B cell (primary cell): ENCODE measurements at regions not wholly inside any gene's neighbourhood (a gene's known extent, or its start where the extent isn't known, plus 50 kb on each side); places are given as distances from the start of the nearest gene placed in this dataset.

ENCODE experiments used
- ATAC-seq: fragments of 200-7000 bp; cut with Tn5 transposase; one replicate; pipeline ENCODE4 v1.10.0; 2021; ENCODE audit warnings: low read depth, mild to moderate bottlenecking, moderate number of reproducible peaks, moderate library complexity
- CTCF ChIA-PET: fragments of 350-600 bp; sonication (Branson Sonifier 250); formaldehyde crosslinking; loops from one replicate; lab custom pipeline; 2021; ENCODE audit warnings: antibody characterized with exemption, inconsistent platforms; lab: Charles Lee
- POLR2A ChIA-PET: fragments of 350-600 bp; sonication (Branson Sonifier 250); formaldehyde crosslinking; loops from one replicate; lab custom pipeline; 2021; ENCODE audit warnings: antibody characterized with exemption; lab: Charles Lee
- DNase-seq: peaks from one replicate; pipeline ENCODE4 v3.0.0; 2013
- H2AFZ ChIP-seq: 2 replicates; pipeline ENCODE4 v1.6.1; 2012; ENCODE audit warnings: mild to moderate bottlenecking, low read depth, low read length; ENCODE audit not compliant: insufficient read depth, poor library complexity, severe bottlenecking
- H3K27ac ChIP-seq, 2 donors: 1 replicate in 1 of 2; 2 replicates in 1 of 2; pipeline ENCODE4 v1.5.1; 2012 to 2013; ENCODE audit warnings: low read length in 2 of 2, mild to moderate bottlenecking in 2 of 2, moderate library complexity in 1 of 2
- H3K27me3 ChIP-seq, 4 experiments: fragments of 200-600 bp in 1 of 4; sonication (generic) in 1 of 4; replicated peaks in 1 of 4; 1 replicate in 2 of 4; 2 replicates in 2 of 4; pipeline versions ENCODE4 v1.6.1 to v1.7.0; 2013 to 2016; ENCODE audit warnings: low read length in 3 of 4, mild to moderate bottlenecking in 2 of 4, mixed read lengths in 1 of 4, moderate library complexity in 1 of 4; ENCODE audit not compliant: insufficient read depth in 4 of 4, control insufficient read depth in 3 of 4; ENCODE audit errors: control extremely low read depth in 1 of 4
- H3K36me3 ChIP-seq, 2 experiments: replicated peaks in 1 of 2; 1 replicate in 1 of 2; 2 replicates in 1 of 2; pipeline versions ENCODE4 v1.6.1 to v1.7.1; 2013; ENCODE audit warnings: low read length in 1 of 2; ENCODE audit not compliant: insufficient read depth in 2 of 2, control insufficient read depth in 1 of 2; ENCODE audit errors: control extremely low read depth in 1 of 2, extremely low read depth in 1 of 2
- H3K4me1 ChIP-seq, 2 donors: fragments of 200-600 bp in 1 of 2; sonication (generic) in 1 of 2; 1 replicate in 1 of 2; 2 replicates in 1 of 2; pipeline versions ENCODE4 v1.5.1 to v1.6.1; 2013 to 2017; ENCODE audit warnings: low read length in 2 of 2; ENCODE audit not compliant: control insufficient read depth in 2 of 2, insufficient read depth in 2 of 2
- H3K4me2 ChIP-seq: replicated peaks from 2 replicates; pipeline ENCODE3; 2012; ENCODE audit warnings: mild to moderate bottlenecking, low read depth, low read length; ENCODE audit not compliant: poor library complexity, severe bottlenecking
- H3K4me3 ChIP-seq, 5 experiments: fragments of 200-600 bp in 1 of 5; sonication (generic) in 1 of 5; 1 replicate in 3 of 5; 2 replicates in 2 of 5; pipeline versions ENCODE4 v1.5.1 to v1.7.0; 2011 to 2016; ENCODE audit warnings: low read length in 4 of 5, mild to moderate bottlenecking in 4 of 5, low read depth in 2 of 5, control low read depth in 1 of 5, moderate library complexity in 1 of 5; ENCODE audit not compliant: insufficient read depth in 1 of 5; ENCODE audit errors: control extremely low read depth in 1 of 5, extremely low read depth in 1 of 5
- H3K79me2 ChIP-seq: fragments of 200-600 bp; sonication (generic); one replicate; pipeline ENCODE4 v1.6.0; 2016; ENCODE audit warnings: low read length; ENCODE audit not compliant: control insufficient read depth, insufficient read depth
- H3K9ac ChIP-seq: fragments of 200-600 bp; sonication (generic); 2 replicates; pipeline ENCODE4 v1.6.1; 2017; ENCODE audit warnings: mild to moderate bottlenecking, low read length, moderate library complexity
- H3K9me3 ChIP-seq, 3 donors: one replicate each; pipeline versions ENCODE4 v1.6.1 to v1.7.1; 2013; ENCODE audit warnings: low read length in 2 of 3; ENCODE audit not compliant: control insufficient read depth in 2 of 3, insufficient read depth in 1 of 3; ENCODE audit errors: control extremely low read depth in 1 of 3
- H4K20me1 ChIP-seq: 2 replicates; pipeline ENCODE4 v1.6.0; 2012; ENCODE audit warnings: mild to moderate bottlenecking, low read length; ENCODE audit not compliant: insufficient read depth, control insufficient read depth, poor library complexity, severe bottlenecking
- H3K27ac Mint-ChIP-seq: one replicate; pipeline ENCODE4 v1.8.0; 2021; ENCODE audit warnings: mixed read lengths
- H3K27me3 Mint-ChIP-seq: one replicate; pipeline ENCODE4 v1.8.0; 2021; ENCODE audit warnings: mixed read lengths
- H3K4me1 Mint-ChIP-seq: one replicate; pipeline ENCODE4 v1.8.0; 2021; ENCODE audit warnings: mixed read lengths
- H3K4me3 Mint-ChIP-seq: one replicate; pipeline ENCODE4 v1.8.0; 2021; ENCODE audit warnings: mixed read lengths
- H3K9me3 Mint-ChIP-seq: one replicate; pipeline ENCODE4 v1.8.0; 2022; ENCODE audit warnings: mixed read lengths; ENCODE audit not compliant: insufficient read depth
- EZH2 ChIP-seq: IDR thresholded peaks from 2 replicates; pipeline ENCODE4 v1.6.1; 2012; ENCODE audit warnings: borderline replicate concordance, low read depth, mild to moderate bottlenecking, moderate library complexity, low read length; ENCODE audit not compliant: insufficient read depth, poor library complexity, severe bottlenecking
- WGBS: methylation state at CpG from one replicate; pipeline ENCODE4 v1.1.5; 2013; ENCODE audit warnings: missing lambda C conversion rate; ENCODE audit not compliant: insufficient coverage; 5-methylcytosine and 5-hydroxymethylcytosine counted together
- intact Hi-C: fragments of 100-400 bp; cut with micrococcal nuclease; formaldehyde crosslinking; loops from one replicate; pipeline ENCODE4 v1.10.0; 2022
- TF ChIP-seq, protein P1 (sequence below): fragments of 200-600 bp; IDR thresholded peaks from one replicate; pipeline ENCODE4 v1.8.0; 2022; ENCODE audit warnings: antibody characterized with exemption, mild to moderate bottlenecking

DNA sequence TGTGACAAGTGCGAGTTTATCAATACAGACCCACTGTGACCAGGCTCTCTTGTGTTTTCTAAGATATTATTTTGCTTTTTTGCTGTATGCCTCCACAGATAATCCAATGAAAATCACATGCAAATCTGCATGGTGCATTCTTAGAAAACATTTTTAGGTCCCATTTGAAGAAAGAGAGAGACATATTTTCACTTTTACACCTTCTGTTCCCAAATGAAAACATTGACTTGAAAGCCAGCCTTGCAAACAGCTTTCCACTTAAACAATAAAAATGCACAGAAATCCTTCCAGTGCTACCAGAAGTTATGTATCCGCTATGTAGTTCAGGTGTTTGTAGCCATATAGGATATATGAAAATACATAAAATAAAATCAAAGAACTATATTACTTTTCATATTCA lies 618.0 kb downstream of the CDH26 start:
- Histone ChIP-seq H4K20me1 (no peaks in the 10 kb centered on the region), H3K9me3 (peaks cover 0 to 4% (median 0%) of the 10 kb centered on the region in 3 donors), H3K27me3 (no peaks in the 10 kb centered on the region), H3K4me1 (no peaks in the 10 kb centered on the region), H3K4me2 (no peak overlapping the region), H3K36me3 (no peaks in the 10 kb centered on the region), H3K79me2 (no peaks in the 10 kb centered on the region), H2AFZ (no peak overlapping the region), H3K4me3 (no peak overlapping the region), H3K27ac (no peak overlapping the region), H3K9ac (no peak overlapping the region)
- intact Hi-C loops, result no loop called here
- no peak overlapping the region for H3K27ac Mint-ChIP-seq
- H3K4me1 Mint-ChIP-seq, result no peaks in the 10 kb centered on the region
- TF ChIP-seq EZH2, result no peak
- TF ChIP-seq, protein P1, sequence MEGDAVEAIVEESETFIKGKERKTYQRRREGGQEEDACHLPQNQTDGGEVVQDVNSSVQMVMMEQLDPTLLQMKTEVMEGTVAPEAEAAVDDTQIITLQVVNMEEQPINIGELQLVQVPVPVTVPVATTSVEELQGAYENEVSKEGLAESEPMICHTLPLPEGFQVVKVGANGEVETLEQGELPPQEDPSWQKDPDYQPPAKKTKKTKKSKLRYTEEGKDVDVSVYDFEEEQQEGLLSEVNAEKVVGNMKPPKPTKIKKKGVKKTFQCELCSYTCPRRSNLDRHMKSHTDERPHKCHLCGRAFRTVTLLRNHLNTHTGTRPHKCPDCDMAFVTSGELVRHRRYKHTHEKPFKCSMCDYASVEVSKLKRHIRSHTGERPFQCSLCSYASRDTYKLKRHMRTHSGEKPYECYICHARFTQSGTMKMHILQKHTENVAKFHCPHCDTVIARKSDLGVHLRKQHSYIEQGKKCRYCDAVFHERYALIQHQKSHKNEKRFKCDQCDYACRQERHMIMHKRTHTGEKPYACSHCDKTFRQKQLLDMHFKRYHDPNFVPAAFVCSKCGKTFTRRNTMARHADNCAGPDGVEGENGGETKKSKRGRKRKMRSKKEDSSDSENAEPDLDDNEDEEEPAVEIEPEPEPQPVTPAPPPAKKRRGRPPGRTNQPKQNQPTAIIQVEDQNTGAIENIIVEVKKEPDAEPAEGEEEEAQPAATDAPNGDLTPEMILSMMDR, result no peak
- H3K27me3 Mint-ChIP-seq, result no peaks in the 10 kb centered on the region
- no CpG with 5 or more reads among the region's 2 CpGs for WGBS
- ChIA-PET CTCF (no interaction called here), POLR2A (no interaction called here)
- no peaks in the 10 kb centered on the region for H3K9me3 Mint-ChIP-seq
- no peak overlapping the region for H3K4me3 Mint-ChIP-seq
- ATAC-seq (no peak), DNase-seq (no peak)

DNA sequence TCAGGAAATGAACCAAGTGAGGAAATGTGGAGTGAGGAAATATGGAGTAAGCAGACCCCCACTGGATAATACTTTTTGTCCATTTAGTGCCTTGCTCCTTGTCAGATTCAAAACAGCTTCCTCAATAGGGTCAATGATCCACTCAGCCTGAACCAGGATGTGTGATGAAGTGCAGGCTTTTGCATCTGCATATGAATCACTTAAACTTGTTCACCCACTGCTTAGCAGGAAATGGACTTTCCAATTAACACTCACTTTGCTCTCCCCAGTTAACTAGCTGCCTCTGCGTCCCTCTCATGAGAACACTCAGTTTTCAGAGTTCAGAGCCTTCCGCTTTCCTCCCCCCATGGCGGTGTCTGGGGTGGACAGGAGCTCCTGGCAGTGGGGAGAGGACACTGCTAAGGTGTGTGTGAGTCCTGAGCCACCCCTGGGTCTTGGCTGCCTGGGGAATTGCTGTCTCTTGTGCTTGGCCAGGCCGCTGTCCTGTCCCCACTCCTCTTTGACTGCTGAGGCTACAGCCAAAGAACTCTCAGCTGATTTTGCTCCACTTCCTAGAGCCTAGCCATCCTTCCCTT lies 621.8 kb downstream of the CDH26 start:
- Mint-ChIP-seq H3K9me3 (no peaks in the 10 kb centered on the region), H3K27ac (no peak overlapping the region), H3K27me3 (no peaks in the 10 kb centered on the region), H3K4me1 (no peaks in the 10 kb centered on the region), H3K4me3 (no peak overlapping the region)
- Histone ChIP-seq H3K4me1 (no peaks in the 10 kb centered on the region), H3K79me2 (no peaks in the 10 kb centered on the region), H4K20me1 (no peaks in the 10 kb centered on the region), H3K9me3 (peaks cover 0 to 4% (median 0%) of the 10 kb centered on the region in 3 donors), H3K4me2 (no peak overlapping the region), H3K9ac (no peak overlapping the region), H2AFZ (no peak overlapping the region), H3K27me3 (no peaks in the 10 kb centered on the region), H3K27ac (no peak overlapping the region), H3K36me3 (no peaks in the 10 kb centered on the region), H3K4me3 (no peak overlapping the region)
- no peak for TF ChIP-seq EZH2
- TF ChIP-seq, protein P1, result no peak
- POLR2A ChIA-PET, result no interaction called here
- CTCF ChIA-PET, result no interaction called here
- DNase-seq (no peak), ATAC-seq (no peak)
- 82% methylated on average over 1 of the region's 4 CpGs for WGBS
- intact Hi-C loops, result no loop called here
